ENCODE measurements at regions not wholly inside any gene's neighbourhood (a gene's known extent, or its start where the extent isn't known, plus 50 kb on each side); places are given as distances from the start of the nearest gene placed in this dataset.
"Not testable (repeated sequence)": the region's sequence is repeated elsewhere in the genome, so short reads cannot be mapped to it uniquely, and the experiment has no call there.

- no peak for DNase-seq (ENCODE audit: low spot score)
Measured at GRCh38 chrX:69062493-69062892, 102.8 kb downstream of the PJA1 start.

GRCh38 chrX:69060631-69061408 is 104.4 kb downstream of the PJA1 start:
- peak; percentile 9 for DNase-seq (ENCODE audit: low spot score)

GRCh38 chrX:69055193-69055592 is 110.1 kb downstream of the PJA1 start:
- no peak for DNase-seq (ENCODE audit: low spot score)

- DNase-seq (ENCODE audit: low spot score): not testable (repeated sequence)
Measured at GRCh38 chrX:69054497-69054896, 110.8 kb downstream of the PJA1 start.

GRCh38 chrX:69051901-69052300 is 113.4 kb downstream of the PJA1 start:
- DNase-seq (ENCODE audit: low spot score): no peak

GRCh38 chrX:69050051-69050765 is 115.0 kb downstream of the PJA1 start:
- no peak for DNase-seq (ENCODE audit: low spot score)

GRCh38 chrX:69046996-69047490 is 118.2 kb downstream of the PJA1 start:
- DNase-seq (ENCODE audit: low spot score): no peak

- no peak for DNase-seq (ENCODE audit: low spot score)
Measured at GRCh38 chrX:69045616-69046345, 119.5 kb downstream of the PJA1 start.

- DNase-seq (ENCODE audit: low spot score): no peak
Measured at GRCh38 chrX:69038816-69039215, 126.4 kb downstream of the PJA1 start.

- DNase-seq (ENCODE audit: low spot score): no peak
Measured at GRCh38 chrX:69038188-69038587, 127.1 kb downstream of the PJA1 start.

- DNase-seq (ENCODE audit: low spot score): no peak
Measured at GRCh38 chrX:69037786-69038185, 127.5 kb downstream of the PJA1 start.

GRCh38 chrX:69036674-69037573 is 128.3 kb downstream of the PJA1 start:
- DNase-seq (ENCODE audit: low spot score): no peak

- DNase-seq (ENCODE audit: low spot score): no peak
Measured at GRCh38 chrX:69034451-69034850, 130.8 kb downstream of the PJA1 start.

- no peak for DNase-seq (ENCODE audit: low spot score)
Measured at GRCh38 chrX:69033936-69034335, 131.3 kb downstream of the PJA1 start.

GRCh38 chrX:69032601-69033000 is 132.7 kb downstream of the PJA1 start:
- no peak for DNase-seq (ENCODE audit: low spot score)

- DNase-seq (ENCODE audit: low spot score): peak; percentile 15
Measured at GRCh38 chrX:69031971-69032391, 133.3 kb downstream of the PJA1 start.

- DNase-seq (ENCODE audit: low spot score): no peak
Measured at GRCh38 chrX:69031181-69031580, 134.1 kb downstream of the PJA1 start.

GRCh38 chrX:69029771-69030170 is 135.5 kb downstream of the PJA1 start:
- DNase-seq (ENCODE audit: low spot score): no peak

GRCh38 chrX:69028761-69029120 is 136.5 kb downstream of the PJA1 start:
- no peak for DNase-seq (ENCODE audit: low spot score)

- no peak for DNase-seq (ENCODE audit: low spot score)
Measured at GRCh38 chrX:69028006-69028760, 137.1 kb downstream of the PJA1 start.
